HG03469 (cell line): ENCODE measurements at regions not wholly inside any gene's neighbourhood (a gene's known extent, or its start where the extent isn't known, plus 50 kb on each side); places are given as distances from the start of the nearest gene placed in this dataset.
"Not testable (repeated sequence)": the region's sequence is repeated elsewhere in the genome, so short reads cannot be mapped to it uniquely, and the experiment has no call there.

ENCODE experiments used
- ATAC-seq: cut with Tn5 transposase; IDR thresholded peaks from one replicate; pipeline ENCODE4 v1.9.1; 2021; ENCODE audit warnings: mild to moderate bottlenecking, moderate library complexity, moderate number of reproducible peaks; ENCODE audit not compliant: unreplicated experiment

GRCh38 chr3:162367429-162368260 is 871.0 kb downstream of the OTOL1 start:
- no peak for ATAC-seq

DNA sequence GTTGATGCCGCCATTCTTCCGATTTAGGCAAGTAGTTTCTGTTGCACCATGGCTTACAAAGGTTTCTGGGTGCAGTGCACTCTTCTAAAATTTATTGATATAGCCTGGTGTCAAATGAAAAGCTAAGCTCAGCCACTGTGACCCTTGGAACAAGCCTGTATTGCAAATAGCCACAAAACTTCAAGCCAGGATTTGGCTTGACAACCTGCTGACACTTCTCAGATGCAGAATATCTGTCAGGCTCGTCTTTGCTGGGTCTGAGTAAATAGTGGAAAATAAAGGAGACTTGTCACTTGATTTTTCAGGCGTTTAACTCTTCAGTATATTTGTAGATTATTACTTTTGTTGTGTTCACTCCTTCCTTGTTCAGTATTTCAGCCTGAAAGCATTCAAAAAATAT is 871.8 kb downstream of the OTOL1 start:
- ATAC-seq = no peak

- no peak for ATAC-seq
Measured at GRCh38 chr3:162369306-162369705, 872.7 kb downstream of the OTOL1 start.

DNA sequence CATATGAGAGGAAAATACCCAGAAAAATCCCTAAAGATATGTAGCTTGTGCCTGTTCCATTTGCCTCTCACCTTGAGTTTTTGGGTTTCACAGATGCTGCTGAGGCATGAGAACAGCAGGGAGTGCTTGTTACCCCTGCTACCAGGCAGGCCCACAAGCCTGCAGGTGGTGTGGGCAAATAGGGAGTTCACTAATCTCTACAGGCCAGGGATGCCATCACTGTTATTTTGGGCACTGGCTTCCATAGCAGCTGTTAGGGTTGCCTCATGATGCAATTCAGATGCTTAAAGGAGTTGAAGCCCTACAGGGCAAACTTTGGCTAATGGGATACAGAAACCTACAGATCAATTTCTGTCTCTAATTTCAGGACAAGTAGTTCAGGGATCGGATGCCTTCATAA is 873.5 kb downstream of the OTOL1 start:
- no peak for ATAC-seq

DNA sequence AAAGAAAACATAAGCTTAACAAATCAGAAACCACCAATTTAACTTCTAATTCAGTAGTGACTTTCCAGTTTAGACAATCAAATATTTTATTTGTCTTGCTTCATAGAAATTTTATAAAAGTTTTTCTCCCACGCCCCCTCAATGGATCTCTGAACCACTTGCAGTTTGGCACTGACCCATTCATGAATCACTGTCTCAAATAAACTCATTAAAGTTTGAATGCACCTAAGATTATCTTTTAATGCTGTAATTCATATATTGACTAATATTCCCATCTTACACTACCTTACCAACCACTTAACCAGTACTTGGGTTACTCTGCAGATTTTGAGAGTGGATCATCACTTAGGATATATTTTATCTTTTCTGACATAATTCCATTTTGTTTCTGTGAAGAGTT is 880.2 kb downstream of the OTOL1 start:
- no peak for ATAC-seq

DNA sequence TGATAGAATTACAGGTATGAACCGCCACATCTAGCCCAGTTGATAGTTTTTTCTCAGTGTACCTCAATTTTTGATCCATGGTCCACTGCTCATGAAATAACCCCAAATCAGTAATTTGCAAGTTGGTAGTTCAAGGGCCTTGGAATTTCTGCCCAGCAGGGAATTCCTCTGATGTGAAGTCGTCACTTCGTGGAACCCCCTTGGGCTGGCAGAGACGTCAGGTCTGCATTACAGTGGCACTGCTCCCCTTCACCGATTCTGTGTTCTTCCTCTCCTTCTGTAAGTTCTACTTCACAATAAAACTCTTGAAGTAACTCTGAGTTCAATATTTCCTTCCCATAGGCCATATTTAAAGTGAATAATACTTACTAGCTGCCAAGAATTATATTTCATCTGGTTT is 881.0 kb downstream of the OTOL1 start:
- no peak for ATAC-seq

GRCh38 chr3:162385387-162385786 is 888.8 kb downstream of the OTOL1 start:
- no peak for ATAC-seq

DNA sequence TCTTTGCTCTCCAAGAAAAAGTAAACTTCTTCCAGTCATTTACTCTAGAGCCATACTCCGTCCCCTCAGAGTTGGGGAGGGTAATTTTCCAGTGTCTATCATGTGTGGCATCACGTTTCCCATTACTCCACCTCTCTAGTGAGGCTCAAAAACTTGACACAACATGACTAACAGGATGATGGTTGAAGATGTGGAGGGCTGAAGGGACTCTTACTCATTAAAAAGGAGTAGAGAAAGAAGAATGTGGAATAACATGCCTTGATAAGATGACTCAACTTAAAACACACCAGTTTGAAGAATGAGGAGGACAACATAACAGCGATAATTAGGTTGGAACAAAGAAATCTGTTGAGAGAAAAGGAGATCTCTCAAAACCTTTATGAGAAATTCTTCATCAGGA is 894.3 kb downstream of the OTOL1 start:
- ATAC-seq = no peak

DNA sequence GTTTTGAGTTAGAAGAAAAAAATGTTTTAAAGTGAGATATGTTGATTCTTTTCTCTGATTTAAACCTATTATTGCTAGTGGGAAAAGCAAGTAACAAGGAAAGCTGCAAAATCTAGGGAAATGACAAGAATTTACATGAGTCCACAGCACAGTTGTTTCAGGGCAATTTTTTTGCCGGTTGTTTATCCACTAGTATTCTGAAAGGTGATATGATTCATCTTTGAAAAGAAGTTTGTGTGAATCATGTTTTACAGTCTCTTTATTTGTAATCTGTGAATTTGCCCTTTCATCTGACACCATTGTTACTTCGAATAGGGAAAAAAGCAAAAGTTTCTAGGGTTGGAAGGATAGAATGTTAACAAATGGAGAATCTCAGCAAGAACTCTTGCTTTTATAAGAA is 894.7 kb downstream of the OTOL1 start:
- no peak for ATAC-seq

DNA sequence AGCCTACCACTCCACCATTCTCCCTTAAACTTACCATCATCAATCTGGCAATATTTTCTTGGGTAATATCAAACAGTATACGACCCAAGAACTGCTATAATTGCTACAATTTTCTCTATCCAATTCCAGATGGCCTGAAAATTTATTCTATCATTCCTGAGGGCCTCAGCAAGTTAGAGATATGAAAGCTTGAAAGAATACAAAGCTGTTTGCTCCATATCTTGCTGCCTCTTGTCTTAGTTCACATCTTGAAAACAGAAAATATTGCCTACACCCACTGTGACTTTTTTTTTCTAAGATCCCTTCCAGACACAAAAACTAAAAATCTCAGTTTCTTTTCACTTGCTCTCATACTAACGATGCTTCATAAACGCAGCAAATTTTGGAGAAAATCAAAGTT is 898.9 kb downstream of the OTOL1 start:
- ATAC-seq = no peak

DNA sequence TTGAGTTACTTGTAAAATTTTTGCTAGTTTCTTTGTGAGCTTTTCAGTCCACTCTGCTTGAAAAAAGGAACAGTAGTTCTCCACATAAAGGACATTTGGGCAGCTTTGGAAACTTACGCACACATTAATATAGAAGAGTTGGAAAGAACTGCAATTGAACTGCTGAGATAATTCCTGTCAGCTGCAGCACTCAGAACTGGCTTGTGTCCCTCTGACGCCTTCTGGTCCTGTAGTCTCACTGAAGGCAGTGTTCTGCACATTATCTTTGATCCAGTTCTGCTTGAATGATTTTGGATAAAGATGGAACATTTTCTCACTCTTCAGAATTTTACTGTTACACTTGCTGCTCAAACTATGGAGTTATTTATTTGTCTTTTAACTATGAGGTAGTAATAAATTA is 901.9 kb downstream of the OTOL1 start:
- no peak for ATAC-seq

DNA sequence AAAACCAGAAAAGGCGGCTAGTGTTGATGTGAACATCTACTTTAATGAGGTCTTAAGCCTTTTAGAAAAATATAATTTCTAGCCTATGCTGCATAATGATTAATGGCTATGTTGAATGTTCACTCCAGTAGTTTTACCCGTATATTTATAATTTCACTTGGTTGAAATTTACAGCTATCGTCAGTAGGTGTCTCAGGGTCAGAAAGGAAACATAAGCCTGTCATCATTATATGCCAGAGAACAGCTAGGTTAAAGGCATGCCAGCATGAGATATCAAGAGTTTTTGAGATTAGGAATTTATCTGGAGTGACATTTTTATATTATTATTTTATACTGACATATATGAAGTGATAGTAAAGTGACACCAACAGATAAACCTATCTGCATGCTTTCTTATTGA is 904.1 kb downstream of the OTOL1 start:
- no peak for ATAC-seq

- ATAC-seq = not testable (repeated sequence)
Measured at GRCh38 chr3:162411556-162411955, 914.9 kb downstream of the OTOL1 start.

DNA sequence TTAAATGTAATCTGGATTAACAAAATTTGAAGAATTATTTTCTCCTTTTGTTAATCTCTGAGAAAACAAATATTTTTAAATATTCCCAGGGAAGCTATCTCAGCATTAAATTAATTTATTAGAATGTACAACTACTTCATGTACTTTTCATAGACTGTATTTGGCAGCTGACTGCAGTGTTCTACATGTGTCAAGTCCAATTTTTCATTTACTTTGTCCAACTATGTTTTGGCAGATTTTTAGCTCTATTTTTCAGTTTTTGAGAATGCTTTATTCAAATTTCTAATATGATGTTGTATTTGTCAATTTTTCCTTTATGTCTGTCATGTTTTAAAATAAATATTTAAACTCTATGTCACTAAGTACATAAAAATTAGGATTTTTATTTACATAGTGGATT is 925.1 kb downstream of the OTOL1 start:
- no peak for ATAC-seq

DNA sequence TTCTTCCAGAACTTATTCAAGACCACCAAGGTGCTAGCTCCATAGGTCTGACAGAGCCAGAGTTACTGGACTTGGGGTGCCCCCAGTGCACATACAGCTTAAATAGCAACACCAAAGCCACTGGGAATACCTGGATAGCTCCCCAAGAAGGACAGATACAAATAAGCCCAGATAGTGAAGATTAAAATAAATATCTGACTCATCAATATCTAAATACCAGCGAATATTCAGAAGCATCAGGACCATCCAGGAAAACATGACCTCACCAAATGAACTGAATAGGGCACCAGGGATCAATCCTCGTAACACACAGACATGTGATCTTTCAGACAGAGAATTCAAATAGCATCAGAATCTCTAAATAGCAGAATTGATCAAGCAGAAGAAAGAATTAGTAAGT is 931.6 kb downstream of the OTOL1 start:
- ATAC-seq = no peak

GRCh38 chr3:162435750-162436149 is 939.1 kb downstream of the OTOL1 start:
- ATAC-seq = no peak

GRCh38 chr3:162436826-162437225 is 940.2 kb downstream of the OTOL1 start:
- ATAC-seq = no peak

GRCh38 chr3:162437480-162437879 is 940.9 kb downstream of the OTOL1 start:
- ATAC-seq = no peak

DNA sequence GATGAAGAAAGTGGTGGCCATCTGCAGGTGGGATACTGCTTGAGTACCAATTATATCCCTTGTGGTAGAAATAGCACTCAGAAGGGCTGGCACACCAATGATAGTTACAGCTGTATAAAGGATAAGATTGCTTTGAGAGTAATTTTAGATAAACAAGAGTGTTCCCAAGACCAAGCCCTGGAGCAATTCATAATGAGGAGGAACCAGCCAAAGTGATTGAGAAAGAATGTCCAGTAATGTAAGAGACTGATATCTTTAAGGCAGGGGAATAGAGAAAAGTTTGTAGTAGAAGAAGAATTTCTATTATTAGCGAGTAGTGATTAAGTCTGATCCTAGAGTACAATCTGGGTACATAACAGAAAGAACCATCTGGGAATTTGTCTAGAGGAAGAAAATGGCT is 945.1 kb downstream of the OTOL1 start:
- ATAC-seq = no peak

DNA sequence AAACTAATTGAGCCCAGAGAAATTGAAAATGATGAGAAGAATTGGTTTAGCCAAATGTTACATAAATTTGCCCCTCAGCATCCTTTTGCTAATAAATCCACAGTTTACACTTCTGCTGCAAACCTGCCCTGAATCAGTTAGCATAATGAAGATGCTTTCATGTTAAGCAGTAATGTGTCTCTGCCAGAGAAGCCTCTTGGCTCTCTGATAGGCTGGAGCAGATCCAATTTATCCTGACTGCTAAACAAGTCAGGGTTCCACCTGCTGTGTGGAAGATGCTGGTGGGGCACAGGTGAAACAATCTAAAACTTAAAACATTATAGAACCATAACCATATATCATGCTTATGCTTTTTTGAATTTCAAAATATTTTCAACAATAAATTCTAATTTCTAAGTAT is 946.8 kb downstream of the OTOL1 start:
- ATAC-seq = no peak

DNA sequence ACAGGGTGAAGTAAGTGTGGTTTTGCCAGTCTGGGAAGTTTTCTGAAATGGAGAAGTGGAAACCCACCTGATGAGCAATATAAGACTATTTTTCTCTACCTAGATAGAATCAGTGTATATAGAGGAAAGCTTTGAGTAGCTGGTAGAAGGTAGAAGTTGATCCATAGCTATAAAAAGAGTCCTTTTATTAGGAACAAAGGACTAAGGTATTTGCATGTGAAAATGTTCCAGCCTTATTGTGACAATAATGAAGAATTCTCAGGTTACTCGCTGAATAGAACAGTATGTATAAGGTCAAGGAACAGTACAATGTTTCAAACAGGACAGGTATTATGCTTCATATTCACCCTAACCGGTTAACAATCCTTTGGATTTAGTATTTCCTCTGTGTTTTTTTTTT is 972.2 kb downstream of the OTOL1 start:
- no peak for ATAC-seq

DNA sequence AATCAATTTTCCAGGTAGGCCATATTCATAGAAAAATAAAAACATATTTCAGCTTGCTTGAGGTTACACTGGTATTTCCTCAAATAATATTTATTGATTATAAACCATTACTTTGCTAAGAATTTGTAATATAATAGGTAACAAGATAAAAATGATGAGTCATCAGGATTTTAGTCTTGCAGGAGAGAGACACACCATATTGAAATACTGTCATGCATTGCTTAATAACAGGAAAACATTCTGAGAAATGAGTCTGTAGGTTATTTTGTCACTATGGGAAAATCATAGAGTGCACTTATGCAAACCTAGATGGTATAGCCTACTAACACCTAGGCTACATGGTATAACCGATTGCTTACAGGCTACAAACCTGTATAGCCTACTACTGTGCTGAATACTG is 990.5 kb downstream of the OTOL1 start:
- ATAC-seq = no peak

GRCh38 chr3:162489853-162490252 is 993.2 kb downstream of the OTOL1 start:
- no peak for ATAC-seq
